Mesothelial cell of epicardium (in vitro differentiated cells): ENCODE measurements at regions not wholly inside any gene's neighbourhood (a gene's known extent, or its start where the extent isn't known, plus 50 kb on each side); places are given as distances from the start of the nearest gene placed in this dataset.
A peak's percentile ranks its signal among the peaks of the same experiment; 100 is the strongest.

Experiments
- DNase-seq, 2 experiments: peaks; one replicate each; pipeline ENCODE4 v3.0.0; 2021; ENCODE audit warnings: low spot score in 2 of 2; ENCODE audit not compliant: unreplicated experiment in 2 of 2
- H3K27ac Mint-ChIP-seq: 2 replicates; pipeline ENCODE4 v1.8.0; 2021; ENCODE audit warnings: mixed read lengths
- H3K27me3 Mint-ChIP-seq: 2 replicates; pipeline ENCODE4 v1.8.0; 2021; ENCODE audit warnings: low read depth, mixed read lengths
- H3K36me3 Mint-ChIP-seq: 2 replicates; pipeline ENCODE4 v1.8.0; 2021; ENCODE audit warnings: mixed read lengths
- H3K4me1 Mint-ChIP-seq: 2 replicates; pipeline ENCODE4 v1.8.0; 2021; ENCODE audit warnings: mixed read lengths
- H3K4me3 Mint-ChIP-seq: 2 replicates; pipeline ENCODE4 v1.8.0; 2021; ENCODE audit warnings: mild to moderate bottlenecking, moderate library complexity, mixed read lengths
- H3K9me3 Mint-ChIP-seq: 2 replicates; pipeline ENCODE4 v1.8.0; 2021; ENCODE audit warnings: mixed read lengths
- CTCF ChIP-seq: fragments of 200-600 bp; sonication (generic); IDR thresholded peaks from one replicate; pipeline ENCODE4 v1.5.0; 2021; ENCODE audit warnings: antibody characterized with exemption; ENCODE audit not compliant: unreplicated experiment

GRCh38 chr10:108362296-108362695 is 1197.8 kb upstream of the SORCS1 start:
- no peak overlapping the region for H3K4me3 Mint-ChIP-seq
- H3K36me3 Mint-ChIP-seq: no peaks in the 10 kb centered on the region

DNA sequence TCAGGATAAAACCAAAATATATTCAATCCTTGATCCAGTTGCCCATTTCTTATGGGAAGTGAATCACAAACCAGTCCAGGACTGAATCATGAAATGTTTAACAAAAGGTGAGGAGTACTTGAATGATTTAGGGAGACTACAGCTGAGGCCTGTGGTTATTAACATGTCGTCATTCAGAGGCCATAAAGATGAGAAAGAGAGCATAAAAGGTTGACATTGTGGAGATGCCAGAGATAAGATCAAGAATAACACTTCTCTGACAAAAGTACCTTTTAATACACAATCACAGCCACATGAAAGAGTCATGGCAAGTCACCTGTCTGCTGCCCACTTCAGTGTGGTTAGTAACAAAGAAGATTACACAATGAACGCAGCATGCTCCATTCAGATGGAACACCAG is 1195.7 kb upstream of the SORCS1 start:
- Mint-ChIP-seq H3K4me3 (no peak overlapping the region), H3K9me3 (peaks cover 5% of the 10 kb centered on the region), H3K27me3 (no peaks in the 10 kb centered on the region), H3K36me3 (no peaks in the 10 kb centered on the region), H3K4me1 (peaks cover 12% of the 10 kb centered on the region), H3K27ac (no peak overlapping the region)
- DNase-seq: no peak
- no peak for TF ChIP-seq CTCF

More at GRCh38 chr10:108362296-108362695, 1197.8 kb upstream of the SORCS1 start:
- Mint-ChIP-seq H3K4me1 (peaks cover 12% of the 10 kb centered on the region), H3K27me3 (no peaks in the 10 kb centered on the region), H3K9me3 (peaks cover under 1% of the 10 kb centered on the region), H3K27ac (no peak overlapping the region)
- no peak for TF ChIP-seq CTCF
- DNase-seq: no peak

DNA sequence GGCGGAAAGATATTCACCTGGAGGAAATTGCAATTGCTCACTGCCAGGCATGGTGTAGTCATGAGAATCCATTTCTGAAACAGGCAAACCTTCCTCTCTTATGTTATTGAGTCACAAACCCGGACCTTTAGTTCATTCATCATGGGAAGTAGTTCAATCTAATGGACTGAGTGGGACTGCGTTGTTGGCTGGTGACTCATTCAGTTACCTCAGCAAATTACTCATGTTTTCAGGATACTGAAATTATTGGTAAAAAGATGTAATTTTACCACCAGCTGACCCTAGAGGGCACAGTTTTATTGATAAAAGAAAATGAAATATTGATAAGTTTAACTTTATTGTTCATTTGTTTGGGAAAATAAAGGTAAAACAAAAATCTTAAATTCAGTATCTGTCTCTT is 1194.4 kb upstream of the SORCS1 start:
- H3K36me3 Mint-ChIP-seq: no peaks in the 10 kb centered on the region
- peaks cover 5% of the 10 kb centered on the region for H3K9me3 Mint-ChIP-seq
- H3K4me1 Mint-ChIP-seq: peaks cover 12% of the 10 kb centered on the region
- peaks cover 1% of the 10 kb centered on the region for H3K27me3 Mint-ChIP-seq
- no peak overlapping the region for H3K4me3 Mint-ChIP-seq
- DNase-seq: no peak
- H3K27ac Mint-ChIP-seq: no peak overlapping the region
- TF ChIP-seq CTCF: peak; percentile 16

GRCh38 chr10:108352771-108353170 is 1188.3 kb upstream of the SORCS1 start:
- Mint-ChIP-seq H3K36me3 (no peaks in the 10 kb centered on the region), H3K27ac (no peak overlapping the region), H3K4me3 (no peak overlapping the region), H3K9me3 (peaks cover 12% of the 10 kb centered on the region), H3K27me3 (peaks cover 1% of the 10 kb centered on the region), H3K4me1 (peaks cover 5% of the 10 kb centered on the region)
- no peak for DNase-seq
- TF ChIP-seq CTCF: no peak

DNA sequence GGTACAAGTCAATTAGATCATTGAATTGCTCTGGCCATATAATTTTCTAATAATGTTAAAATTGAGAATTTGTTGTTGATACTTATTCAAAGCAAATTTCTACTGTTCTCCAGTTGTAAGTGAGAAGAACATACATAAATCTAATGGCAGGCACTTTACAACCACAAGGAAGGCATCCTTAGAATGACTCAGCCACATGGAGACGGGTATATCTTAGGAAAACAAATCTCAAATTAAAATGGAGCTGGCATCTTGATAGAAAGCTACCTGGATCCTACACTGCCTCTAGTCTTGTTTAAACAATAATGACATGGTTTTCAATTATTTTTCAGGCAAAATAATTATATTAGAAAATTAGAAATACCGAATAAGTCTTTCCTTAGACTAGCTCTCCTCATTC is 1183.7 kb upstream of the SORCS1 start:
- Mint-ChIP-seq H3K9me3 (peaks cover 7% of the 10 kb centered on the region), H3K4me3 (no peak overlapping the region), H3K27ac (no peak overlapping the region), H3K36me3 (no peaks in the 10 kb centered on the region), H3K27me3 (no peaks in the 10 kb centered on the region), H3K4me1 (peaks cover 5% of the 10 kb centered on the region)
- TF ChIP-seq CTCF: no peak
- no peak for DNase-seq

DNA sequence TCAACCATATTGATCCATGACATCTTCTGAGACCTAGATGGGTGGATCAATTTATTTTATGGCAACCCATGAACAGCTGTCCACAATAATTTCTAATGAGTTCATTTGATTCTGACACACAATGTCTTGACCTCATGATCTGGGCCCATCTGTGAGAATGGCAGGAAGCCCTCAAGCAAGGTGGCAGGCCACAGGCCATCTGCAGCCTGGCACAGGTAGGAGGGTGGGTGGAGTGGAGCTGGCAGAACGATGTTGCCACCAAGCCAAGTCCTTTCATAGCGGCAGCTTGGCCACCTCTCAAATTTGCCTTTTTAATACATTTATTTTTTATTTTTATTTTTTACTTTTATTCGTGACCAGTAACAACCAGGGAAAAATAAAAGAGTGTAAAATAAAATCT is 1181.6 kb upstream of the SORCS1 start:
- peaks cover 16% of the 10 kb centered on the region for H3K9me3 Mint-ChIP-seq
- no peak overlapping the region for H3K4me3 Mint-ChIP-seq
- no peak for TF ChIP-seq CTCF
- DNase-seq: no peak
- H3K27me3 Mint-ChIP-seq: no peaks in the 10 kb centered on the region
- H3K36me3 Mint-ChIP-seq: no peaks in the 10 kb centered on the region
- no peak overlapping the region for H3K27ac Mint-ChIP-seq
- H3K4me1 Mint-ChIP-seq: no peaks in the 10 kb centered on the region
